Limb (tissue), 2 donors: ENCODE measurements at regions not wholly inside any gene's neighbourhood (a gene's known extent, or its start where the extent isn't known, plus 50 kb on each side); places are given as distances from the start of the nearest gene placed in this dataset.
"Not testable (repeated sequence)": the region's sequence is repeated elsewhere in the genome, so short reads cannot be mapped to it uniquely, and the experiment has no call there.

Source experiments
- DNase-seq, 2 donors: peaks; one replicate each; pipeline ENCODE4 v3.0.0-alpha.2; 2016; ENCODE audit errors: extremely low spot score in 2 of 2

GRCh38 chr15:20473465-20473864 is 68.1 kb downstream of the GOLGA6L6 start:
- not testable (repeated sequence) for DNase-seq

- not testable (repeated sequence) for DNase-seq
Observed at GRCh38 chr15:20472983-20473382, 68.6 kb downstream of the GOLGA6L6 start.

- not testable (repeated sequence) for DNase-seq
Observed at GRCh38 chr15:20470810-20471209, 70.8 kb downstream of the GOLGA6L6 start.

GRCh38 chr15:20441138-20441537 is 100.5 kb downstream of the GOLGA6L6 start:
- DNase-seq: not testable (repeated sequence)

GRCh38 chr15:20440390-20440789 is 101.2 kb downstream of the GOLGA6L6 start:
- DNase-seq: not testable (repeated sequence)

- not testable (repeated sequence) for DNase-seq
Observed at GRCh38 chr15:20439111-20439510, 102.5 kb downstream of the GOLGA6L6 start.

- not testable (repeated sequence) for DNase-seq
Observed at GRCh38 chr15:20438255-20438654, 103.3 kb downstream of the GOLGA6L6 start.

- DNase-seq: not testable (repeated sequence)
Observed at GRCh38 chr15:20433468-20433867, 108.1 kb downstream of the GOLGA6L6 start.

GRCh38 chr15:20430495-20430894 is 111.1 kb downstream of the GOLGA6L6 start:
- DNase-seq: not testable (repeated sequence)

GRCh38 chr15:20420710-20421109 is 120.9 kb downstream of the GOLGA6L6 start:
- DNase-seq: not testable (repeated sequence)

GRCh38 chr15:20416618-20417017 is 125.0 kb downstream of the GOLGA6L6 start:
- not testable (repeated sequence) for DNase-seq

- DNase-seq: not testable (repeated sequence)
Observed at GRCh38 chr15:20409667-20410198, 131.9 kb downstream of the GOLGA6L6 start.

GRCh38 chr15:20409247-20409646 is 132.4 kb downstream of the GOLGA6L6 start:
- no peak for DNase-seq

- no peak for DNase-seq
Observed at GRCh38 chr15:20407553-20407952, 134.0 kb downstream of the GOLGA6L6 start.

GRCh38 chr15:20404571-20404970 is 137.0 kb downstream of the GOLGA6L6 start:
- DNase-seq: not testable (repeated sequence)

GRCh38 chr15:20402586-20402985 is 139.0 kb downstream of the GOLGA6L6 start:
- DNase-seq: not testable (repeated sequence)

GRCh38 chr15:20401058-20401457 is 140.5 kb downstream of the GOLGA6L6 start:
- not testable (repeated sequence) for DNase-seq

GRCh38 chr15:20398680-20399079 is 142.9 kb downstream of the GOLGA6L6 start:
- not testable (repeated sequence) for DNase-seq

GRCh38 chr15:20388161-20388560 is 153.4 kb downstream of the GOLGA6L6 start:
- DNase-seq: not testable (repeated sequence)

GRCh38 chr15:20386198-20386597 is 155.4 kb downstream of the GOLGA6L6 start:
- DNase-seq: no peak

- not testable (repeated sequence) for DNase-seq
Observed at GRCh38 chr15:20380199-20380598, 161.4 kb downstream of the GOLGA6L6 start.

- no peak for DNase-seq
Observed at GRCh38 chr15:20376872-20377271, 164.7 kb downstream of the GOLGA6L6 start.

GRCh38 chr15:20372416-20372815 is 169.2 kb downstream of the GOLGA6L6 start:
- DNase-seq: not testable (repeated sequence)

- DNase-seq: no peak
Observed at GRCh38 chr15:20369500-20369899, 172.1 kb downstream of the GOLGA6L6 start.
